ENCODE measurements at regions not wholly inside any gene's neighbourhood (a gene's known extent, or its start where the extent isn't known, plus 50 kb on each side); places are given as distances from the start of the nearest gene placed in this dataset.

DNA sequence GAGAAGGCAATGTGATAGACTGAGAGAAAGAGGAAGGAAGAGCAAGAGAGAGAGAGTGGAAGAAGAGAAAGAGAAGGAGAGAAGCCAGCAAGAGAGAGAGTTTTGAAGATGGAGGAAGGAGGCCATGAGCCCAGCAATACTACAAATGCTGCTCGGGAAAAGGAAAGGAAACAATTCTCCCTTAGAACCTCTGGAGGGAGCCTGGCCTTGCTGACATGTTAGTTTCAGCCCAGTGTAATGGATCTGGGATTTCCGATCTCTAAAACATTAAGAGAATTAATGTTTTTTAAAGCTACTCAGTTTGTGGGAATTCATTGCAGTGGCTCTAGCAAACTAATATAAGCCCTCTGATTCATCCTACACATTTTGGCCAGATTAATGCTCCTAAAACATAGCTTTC, 206.8 kb upstream of the MTPN start:
- no peak overlapping the region for H3K56ac ChIP-seq (ENCODE audit: insufficient read length, low read depth, low read length)
- peak; percentile 64 for TF ChIP-seq CTCF (conservative IDR thresholded peaks at IDR 0.05)
- H4K91ac ChIP-seq (ENCODE audit: insufficient read length, low read depth, low read length) = no peak overlapping the region
- no peak overlapping the region for H3K4ac ChIP-seq (ENCODE audit: low read depth, low read length)
- no peak overlapping the region for H2BK5ac ChIP-seq (ENCODE audit: insufficient read length, low read length)
- no peak overlapping the region for H2BK20ac ChIP-seq (ENCODE audit: low read depth, low read length, poor library complexity, severe bottlenecking)
- H2BK120ac ChIP-seq (ENCODE audit: low read depth, low read length, poor library complexity, severe bottlenecking) = no peak overlapping the region
- Mint-ChIP-seq H3K4me1 (peaks cover 8 to 12% of the 10 kb centered on the region in 2 experiments), H3K4me3 (no peak overlapping the region), H3K36me3 (ENCODE audit: insufficient read depth in 1 of 3, low read depth in 3 of 3) (no peaks in the 10 kb centered on the region), H3K9me3 (no peaks in the 10 kb centered on the region), H3K27ac (no peak overlapping the region), H3K27me3 (ENCODE audit: low read depth) (peaks cover 3% of the 10 kb centered on the region)
- no peak overlapping the region for H3T11ph ChIP-seq (ENCODE audit: low read length)
- no peaks in the 10 kb centered on the region for H3K79me2 ChIP-seq (ENCODE audit: insufficient read depth, low read length)
- H3K79me1 ChIP-seq (ENCODE audit: insufficient read depth, low read depth, low read length, poor library complexity, severe bottlenecking) = no peaks in the 10 kb centered on the region
- H4K5ac ChIP-seq (ENCODE audit: insufficient read length, low read depth, low read length) = no peak overlapping the region
- H3K27ac ChIP-seq (ENCODE audit: insufficient read length, low read depth, low read length) = no peak overlapping the region
- no peaks in the 10 kb centered on the region for H3K4me1 ChIP-seq (ENCODE audit: insufficient read depth, low read length)
- no peak overlapping the region for H2BK12ac ChIP-seq (ENCODE audit: insufficient read length, low read depth, low read length)
- H3K27me3 ChIP-seq (ENCODE audit: insufficient read depth, low read length) = no peaks in the 10 kb centered on the region
- H3K9me3 ChIP-seq (ENCODE audit: control insufficient read depth, low read depth, low read length) = no peaks in the 10 kb centered on the region
- H3K14ac ChIP-seq (ENCODE audit: insufficient read depth, low read length) = no peak overlapping the region
- no peaks in the 10 kb centered on the region for H3K23me2 ChIP-seq (ENCODE audit: insufficient read length, low read depth, low read length, poor library complexity, severe bottlenecking)
- no peak overlapping the region for H3K9ac ChIP-seq (ENCODE audit: extremely low read depth, insufficient read length, low read length)
- no CpG with 5 or more reads among the region's 2 CpGs for WGBS (ENCODE audit: extremely low coverage, insufficient read length, low lambda C conversion rate)
- H2AK5ac ChIP-seq (ENCODE audit: insufficient read length, low read length) = no peak overlapping the region
- H2AFZ ChIP-seq (ENCODE audit: low read length) = peak overlapping the region; percentile 27
- H4K20me1 ChIP-seq (ENCODE audit: control insufficient read depth, insufficient read depth, insufficient read length) = no peaks in the 10 kb centered on the region
- no peak overlapping the region for H3K18ac ChIP-seq (ENCODE audit: insufficient read length, low read depth, low read length)
- DNase-seq = no peak
- no peak overlapping the region for H3K4me2 ChIP-seq (ENCODE audit: insufficient read depth, insufficient read length, low read length)
- H3K23ac ChIP-seq (ENCODE audit: insufficient read length, low read depth, low read length) = no peak overlapping the region
- H4K8ac ChIP-seq (replicated peaks; ENCODE audit: insufficient read length, low read depth, low read length) = no peak overlapping the region
- no peak overlapping the region for H2BK15ac ChIP-seq (ENCODE audit: low read depth, low read length)
